NCI-H2081 treated with DMSO at 0.1 percent for 48 hours (cell line): ENCODE measurements at regions not wholly inside any gene's neighbourhood (a gene's known extent, or its start where the extent isn't known, plus 50 kb on each side); places are given as distances from the start of the nearest gene placed in this dataset.
"Not testable (repeated sequence)": the region's sequence is repeated elsewhere in the genome, so short reads cannot be mapped to it uniquely, and the experiment has no call there.

ENCODE experiments used
- DNase-seq: peaks from one replicate; lab custom pipeline; 2025; lab: John Stamatoyannopoulos, UW

GRCh38 chr4:18636001-18636585 lies 614.5 kb upstream of the LCORL start:
- DNase-seq: no peak

- DNase-seq: no peak
Observed at GRCh38 chr4:18635531-18635930, 614.0 kb upstream of the LCORL start.

GRCh38 chr4:18631586-18631985 lies 610.0 kb upstream of the LCORL start:
- no peak for DNase-seq

GRCh38 chr4:18630218-18631110 lies 608.9 kb upstream of the LCORL start:
- DNase-seq: no peak

- no peak for DNase-seq
Observed at GRCh38 chr4:18627447-18628005, 606.0 kb upstream of the LCORL start.

- DNase-seq: no peak
Observed at GRCh38 chr4:18626996-18627395, 605.4 kb upstream of the LCORL start.

- no peak for DNase-seq
Observed at GRCh38 chr4:18626366-18626765, 604.8 kb upstream of the LCORL start.

GRCh38 chr4:18621186-18621585 lies 599.6 kb upstream of the LCORL start:
- DNase-seq: no peak

GRCh38 chr4:18616720-18617119 lies 595.2 kb upstream of the LCORL start:
- no peak for DNase-seq

- DNase-seq: no peak
Observed at GRCh38 chr4:18611026-18611425, 589.5 kb upstream of the LCORL start.

GRCh38 chr4:18608908-18609533 lies 587.5 kb upstream of the LCORL start:
- no peak for DNase-seq

GRCh38 chr4:18602610-18603009 lies 581.1 kb upstream of the LCORL start:
- DNase-seq: not testable (repeated sequence)

GRCh38 chr4:18593297-18594002 lies 571.9 kb upstream of the LCORL start:
- DNase-seq: peak; percentile 70

- no peak for DNase-seq
Observed at GRCh38 chr4:18582841-18583240, 561.3 kb upstream of the LCORL start.

- no peak for DNase-seq
Observed at GRCh38 chr4:18578307-18578706, 556.8 kb upstream of the LCORL start.

- no peak for DNase-seq
Observed at GRCh38 chr4:18572481-18572880, 550.9 kb upstream of the LCORL start.

- no peak for DNase-seq
Observed at GRCh38 chr4:18571301-18571761, 549.8 kb upstream of the LCORL start.

- DNase-seq: no peak
Observed at GRCh38 chr4:18570370-18570769, 548.8 kb upstream of the LCORL start.

GRCh38 chr4:18568600-18568999 lies 547.0 kb upstream of the LCORL start:
- DNase-seq: no peak

GRCh38 chr4:18566970-18567799 lies 545.6 kb upstream of the LCORL start:
- no peak for DNase-seq

GRCh38 chr4:18559492-18559891 lies 537.9 kb upstream of the LCORL start:
- no peak for DNase-seq
